ENCODE measurements at regions not wholly inside any gene's neighbourhood (a gene's known extent, or its start where the extent isn't known, plus 50 kb on each side); places are given as distances from the start of the nearest gene placed in this dataset.

- no peak for DNase-seq (ENCODE audit: low read depth, low spot score)
Observed at GRCh38 chr10:8596929-8597472, 542.5 kb downstream of the GATA3 start.

- no peak for DNase-seq (ENCODE audit: low read depth, low spot score)
Observed at GRCh38 chr10:8600192-8600591, 545.7 kb downstream of the GATA3 start.

- DNase-seq (ENCODE audit: low read depth, low spot score) = no peak
Observed at GRCh38 chr10:8602821-8603220, 548.3 kb downstream of the GATA3 start.

GRCh38 chr10:8614054-8614565, 559.6 kb downstream of the GATA3 start:
- no peak for DNase-seq (ENCODE audit: low read depth, low spot score)

- no peak for DNase-seq (ENCODE audit: low read depth, low spot score)
Observed at GRCh38 chr10:8615118-8615517, 560.6 kb downstream of the GATA3 start.

- no peak for DNase-seq (ENCODE audit: low read depth, low spot score)
Observed at GRCh38 chr10:8616166-8616565, 561.7 kb downstream of the GATA3 start.

GRCh38 chr10:8617792-8618191, 563.3 kb downstream of the GATA3 start:
- DNase-seq (ENCODE audit: low read depth, low spot score) = no peak

GRCh38 chr10:8618834-8619233, 564.3 kb downstream of the GATA3 start:
- DNase-seq (ENCODE audit: low read depth, low spot score) = no peak

- DNase-seq (ENCODE audit: low read depth, low spot score) = peak; percentile 54
Observed at GRCh38 chr10:8628351-8628750, 573.9 kb downstream of the GATA3 start.

- no peak for DNase-seq (ENCODE audit: low read depth, low spot score)
Observed at GRCh38 chr10:8633909-8634308, 579.4 kb downstream of the GATA3 start.

GRCh38 chr10:8636371-8636770, 581.9 kb downstream of the GATA3 start:
- DNase-seq (ENCODE audit: low read depth, low spot score) = no peak

GRCh38 chr10:8637640-8638039, 583.2 kb downstream of the GATA3 start:
- no peak for DNase-seq (ENCODE audit: low read depth, low spot score)

- no peak for DNase-seq (ENCODE audit: low read depth, low spot score)
Observed at GRCh38 chr10:8638088-8638672, 583.7 kb downstream of the GATA3 start.

GRCh38 chr10:8639486-8640185, 585.1 kb downstream of the GATA3 start:
- no peak for DNase-seq (ENCODE audit: low read depth, low spot score)

GRCh38 chr10:8640301-8640700, 585.8 kb downstream of the GATA3 start:
- DNase-seq (ENCODE audit: low read depth, low spot score) = no peak

GRCh38 chr10:8640878-8641277, 586.4 kb downstream of the GATA3 start:
- no peak for DNase-seq (ENCODE audit: low read depth, low spot score)

- DNase-seq (ENCODE audit: low read depth, low spot score) = no peak
Observed at GRCh38 chr10:8656261-8656660, 601.8 kb downstream of the GATA3 start.

- DNase-seq (ENCODE audit: low read depth, low spot score) = no peak
Observed at GRCh38 chr10:8659982-8660381, 605.5 kb downstream of the GATA3 start.

GRCh38 chr10:8661886-8662285, 607.4 kb downstream of the GATA3 start:
- DNase-seq (ENCODE audit: low read depth, low spot score) = no peak

GRCh38 chr10:8663131-8663530, 608.6 kb downstream of the GATA3 start:
- no peak for DNase-seq (ENCODE audit: low read depth, low spot score)

- no peak for DNase-seq (ENCODE audit: low read depth, low spot score)
Observed at GRCh38 chr10:8665322-8665721, 610.8 kb downstream of the GATA3 start.

- DNase-seq (ENCODE audit: low read depth, low spot score) = no peak
Observed at GRCh38 chr10:8670461-8670860, 616.0 kb downstream of the GATA3 start.

GRCh38 chr10:8674230-8674629, 619.7 kb downstream of the GATA3 start:
- DNase-seq (ENCODE audit: low read depth, low spot score) = no peak
